LHCN-M2 (cell line): ENCODE measurements at regions not wholly inside any gene's neighbourhood (a gene's known extent, or its start where the extent isn't known, plus 50 kb on each side); places are given as distances from the start of the nearest gene placed in this dataset.

Experiments used
- DNase-seq: peaks from one replicate; pipeline ENCODE4 v3.0.0-alpha.2; 2012; ENCODE audit warnings: low read depth

DNA sequence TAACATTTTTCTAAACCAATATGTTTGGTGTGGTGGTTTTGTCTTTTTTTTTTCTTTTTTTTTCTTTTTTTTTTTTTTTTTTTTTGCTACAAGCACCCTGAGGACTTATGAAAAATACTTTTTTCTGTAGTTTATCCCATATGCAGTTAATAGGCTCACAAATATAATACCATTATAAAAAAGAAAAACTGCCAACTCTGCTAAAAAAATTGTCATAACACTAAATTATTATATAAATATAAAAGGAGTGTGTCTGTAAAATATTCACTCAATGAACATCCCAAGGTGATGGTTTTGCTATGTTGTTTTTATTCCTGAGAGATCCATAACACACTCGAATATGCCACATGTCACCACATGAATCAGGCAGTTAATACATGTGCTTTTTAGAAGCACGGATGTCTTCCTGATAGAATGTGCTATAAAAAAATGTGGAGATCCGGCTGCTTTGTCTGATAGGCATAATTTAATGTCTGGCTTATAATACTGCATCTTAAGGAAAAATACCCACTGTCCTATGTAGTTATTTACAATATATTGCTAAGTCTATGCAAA, 110.7 kb upstream of the ZNF507 start:
- DNase-seq: no peak

DNA sequence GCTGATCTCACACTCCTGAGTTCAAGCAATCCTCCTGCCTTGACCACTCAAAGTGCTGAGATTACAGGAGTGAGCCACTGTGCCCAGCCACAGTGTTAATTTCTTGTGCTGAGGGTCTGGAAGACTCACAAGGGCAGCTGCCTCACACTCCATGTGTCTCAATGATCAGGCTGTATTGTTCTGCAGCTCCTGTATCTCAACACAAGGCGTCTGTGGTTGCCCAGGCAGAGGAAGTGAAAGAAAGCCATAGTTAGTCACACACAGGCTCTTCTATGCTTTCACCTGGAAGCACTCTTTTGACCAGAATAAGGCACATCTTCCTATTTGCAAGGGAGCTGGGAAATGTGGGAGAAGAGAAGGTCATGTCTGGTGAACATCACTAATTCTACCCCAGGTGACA, 107.3 kb upstream of the ZNF507 start:
- no peak for DNase-seq

DNA sequence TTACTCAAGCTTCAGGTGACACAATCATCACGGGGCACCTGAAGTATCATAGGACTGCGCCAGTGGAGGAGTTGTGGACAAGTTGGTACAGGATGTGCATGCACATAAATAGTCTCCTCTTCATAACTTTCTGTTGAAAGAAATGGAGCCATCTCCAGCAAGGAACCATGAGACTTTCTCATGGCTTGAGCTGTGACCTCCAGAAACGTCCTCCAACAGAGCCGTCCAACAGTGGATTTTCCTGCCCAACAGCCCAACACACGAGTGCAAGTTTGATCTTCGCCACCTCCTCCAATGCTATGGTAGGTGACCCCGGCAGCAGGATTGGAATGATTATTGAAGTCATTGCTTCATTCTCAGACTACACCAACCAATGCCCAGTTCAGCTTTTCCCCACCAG, 105.1 kb upstream of the ZNF507 start:
- no peak for DNase-seq

DNA sequence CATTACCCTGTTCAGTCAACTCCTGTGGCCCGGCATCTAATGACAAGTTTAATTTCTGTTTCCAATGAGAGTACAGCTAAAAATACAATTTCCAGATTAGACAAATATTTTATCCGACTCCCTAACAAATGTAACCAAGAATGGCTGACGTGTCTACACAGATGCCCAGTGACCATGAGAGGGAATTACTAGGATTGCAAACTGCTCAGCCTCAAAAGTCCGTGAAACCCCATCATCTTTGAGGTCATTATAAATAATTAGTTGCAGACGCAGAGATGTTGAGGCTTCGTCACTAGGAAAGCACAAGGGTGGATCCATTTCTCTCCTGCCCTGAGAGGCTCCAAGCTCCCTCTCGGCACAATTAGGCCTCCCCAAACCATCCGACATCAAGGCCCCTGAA, 104.1 kb upstream of the ZNF507 start:
- no peak for DNase-seq

DNA sequence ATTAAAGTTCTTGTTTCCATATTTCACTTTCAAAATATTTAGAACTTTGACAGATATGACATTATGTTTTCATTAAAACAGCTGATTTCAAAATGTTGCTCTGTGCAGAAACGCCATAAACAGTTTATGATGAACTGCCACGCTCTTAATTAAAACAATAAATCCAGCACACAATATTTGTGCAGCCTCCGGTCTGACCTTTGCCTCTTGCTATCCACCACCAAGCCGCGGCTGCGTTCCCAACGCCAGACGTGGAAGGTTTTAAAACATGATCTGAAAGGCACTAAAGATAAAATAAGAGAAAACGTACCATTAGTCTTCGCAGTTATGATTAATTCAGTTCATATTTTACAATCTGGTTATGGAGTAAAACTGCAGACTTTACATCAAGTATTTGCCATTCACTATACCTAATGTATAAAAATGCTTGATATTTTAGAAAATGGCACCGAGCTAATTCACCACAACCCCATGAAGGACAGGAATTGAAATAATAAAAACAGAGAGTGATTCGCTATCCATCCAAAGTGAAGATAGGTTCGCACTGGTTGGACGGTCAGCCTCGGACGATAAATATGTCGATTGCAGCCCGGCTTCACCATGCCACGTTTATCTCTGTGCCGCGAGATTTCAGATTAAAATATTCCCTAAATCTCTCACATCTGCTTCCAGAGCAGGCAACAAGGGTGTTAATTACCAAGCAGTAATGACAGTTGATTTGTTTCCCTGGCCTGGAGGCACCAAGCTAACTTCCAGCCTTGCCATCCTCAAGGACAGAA, 103.3 kb upstream of the ZNF507 start:
- DNase-seq: no peak

DNA sequence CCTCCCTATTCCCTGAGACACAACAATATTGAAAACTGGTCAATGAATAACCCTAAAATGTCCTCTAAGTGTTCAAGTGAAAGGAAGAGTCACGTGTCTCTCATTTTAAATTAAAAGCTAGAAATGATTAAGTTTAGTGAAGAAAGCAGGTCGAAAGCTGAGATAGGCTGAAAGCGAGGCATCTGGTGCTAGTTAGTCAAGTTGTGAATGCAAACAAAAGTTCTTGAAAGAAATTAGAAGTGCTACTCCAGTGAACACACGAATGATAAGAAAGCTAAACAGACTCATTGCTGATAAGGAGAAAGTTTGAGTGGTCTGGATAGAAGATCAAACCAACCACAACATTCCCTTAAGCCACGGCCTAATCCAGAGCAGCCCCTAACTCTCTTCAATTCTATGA, 99.4 kb upstream of the ZNF507 start:
- no peak for DNase-seq

DNA sequence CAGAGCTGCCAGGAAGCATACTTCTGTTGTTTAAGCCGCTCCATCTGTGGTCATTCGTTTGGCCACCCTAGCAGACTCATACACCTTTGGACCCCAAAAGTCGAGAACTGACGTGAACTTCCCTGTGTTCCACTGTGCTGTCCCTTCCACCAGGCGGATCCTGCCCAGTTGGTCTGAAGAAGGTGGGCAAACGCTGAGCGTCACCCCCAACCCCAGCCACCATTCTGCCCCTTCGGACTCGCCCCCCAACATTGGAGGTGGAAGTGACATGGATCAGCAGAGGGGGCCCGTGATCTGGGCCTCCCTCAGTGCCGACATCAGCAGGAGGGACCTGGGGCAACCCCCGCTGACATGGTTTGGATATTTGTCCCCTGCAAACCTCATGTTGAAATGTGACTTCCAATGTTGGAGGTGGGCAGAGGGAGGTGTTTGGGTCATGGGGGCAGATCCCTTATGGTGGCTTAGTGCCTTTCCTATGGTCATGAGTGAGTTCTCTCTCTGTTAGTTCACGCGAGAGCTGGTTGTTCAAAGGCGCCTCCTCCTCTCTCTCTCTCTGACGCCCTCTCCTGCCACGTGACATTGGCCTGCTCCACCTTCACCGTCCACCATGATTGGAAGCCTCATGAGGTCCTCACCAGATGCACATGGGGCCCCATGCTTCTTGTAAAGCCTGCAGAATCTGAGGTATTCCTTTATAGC, 93.6 kb upstream of the ZNF507 start:
- DNase-seq: no peak

DNA sequence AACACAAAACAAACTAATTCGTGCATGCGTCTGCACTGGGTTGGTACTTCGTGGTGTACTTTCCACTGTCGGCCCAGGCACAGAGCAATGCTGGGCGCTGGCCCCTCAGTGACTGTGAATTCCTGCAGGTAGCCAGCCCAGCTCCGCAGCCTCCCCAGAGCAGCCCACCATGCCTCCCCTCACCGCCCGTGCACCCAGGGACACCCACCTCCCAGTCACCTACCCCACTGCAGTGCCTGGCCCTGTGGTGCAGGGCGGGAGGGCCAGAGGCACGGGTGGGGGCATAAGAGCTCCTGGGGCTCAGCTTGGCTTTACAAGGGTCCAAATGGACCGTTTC, 93.1 kb upstream of the ZNF507 start:
- no peak for DNase-seq

DNA sequence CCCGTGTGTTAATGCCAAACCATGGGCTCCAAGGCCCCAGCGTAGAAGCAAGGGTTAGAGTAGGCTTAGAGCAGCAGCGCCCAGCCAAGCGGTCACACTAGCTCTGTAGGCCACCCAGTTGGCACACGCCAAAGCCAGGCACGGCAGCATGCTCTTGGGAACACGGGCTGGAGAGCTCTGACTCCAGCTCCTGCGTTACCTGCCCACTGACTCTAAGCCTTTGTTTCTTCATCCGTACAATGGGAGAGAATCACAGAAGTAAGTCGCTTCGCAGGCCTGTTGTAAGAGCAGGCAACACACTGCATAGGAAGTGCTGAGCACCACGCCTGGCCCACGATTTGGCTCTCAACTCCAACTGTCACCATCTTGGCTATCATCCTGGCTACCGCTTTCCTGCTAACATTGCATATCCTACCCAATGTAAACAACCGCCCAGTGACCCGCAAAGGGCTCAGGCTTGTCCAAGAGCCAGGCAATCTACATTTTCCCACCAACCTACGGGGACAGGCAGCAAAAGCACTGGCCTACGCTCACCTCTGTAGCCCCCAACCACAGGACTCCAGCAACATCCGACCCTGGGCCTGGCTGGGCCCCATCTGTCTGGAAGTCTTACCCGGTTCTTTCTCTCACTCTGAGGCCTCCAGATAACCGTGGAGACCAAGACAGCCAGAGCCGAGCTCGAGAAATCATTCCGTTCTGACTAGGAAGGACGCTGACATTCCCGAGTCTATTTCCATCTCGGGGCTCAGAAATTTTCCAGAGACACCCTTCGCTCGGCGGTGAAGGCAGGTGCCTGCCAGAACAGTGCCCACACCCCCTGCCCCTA, 91.5 kb upstream of the ZNF507 start:
- no peak for DNase-seq

DNA sequence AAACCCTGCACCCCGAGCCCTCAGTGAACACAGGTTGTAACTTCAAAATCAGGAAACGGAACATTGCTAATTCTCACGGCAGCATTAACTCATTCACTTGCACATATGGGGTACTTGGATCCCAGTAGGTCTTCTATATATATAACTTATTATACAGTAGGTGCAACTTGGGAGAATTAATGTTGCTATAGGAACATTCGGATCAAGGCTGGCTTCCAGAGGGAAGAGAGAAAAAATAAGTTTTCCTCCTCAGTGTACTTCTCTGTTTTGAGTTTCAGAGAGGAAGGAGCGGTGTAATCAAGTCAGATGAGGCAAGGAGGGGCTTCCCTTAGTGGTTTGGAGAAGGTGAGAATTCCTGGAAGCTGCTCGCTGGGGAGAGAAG, 90.9 kb upstream of the ZNF507 start:
- no peak for DNase-seq

DNA sequence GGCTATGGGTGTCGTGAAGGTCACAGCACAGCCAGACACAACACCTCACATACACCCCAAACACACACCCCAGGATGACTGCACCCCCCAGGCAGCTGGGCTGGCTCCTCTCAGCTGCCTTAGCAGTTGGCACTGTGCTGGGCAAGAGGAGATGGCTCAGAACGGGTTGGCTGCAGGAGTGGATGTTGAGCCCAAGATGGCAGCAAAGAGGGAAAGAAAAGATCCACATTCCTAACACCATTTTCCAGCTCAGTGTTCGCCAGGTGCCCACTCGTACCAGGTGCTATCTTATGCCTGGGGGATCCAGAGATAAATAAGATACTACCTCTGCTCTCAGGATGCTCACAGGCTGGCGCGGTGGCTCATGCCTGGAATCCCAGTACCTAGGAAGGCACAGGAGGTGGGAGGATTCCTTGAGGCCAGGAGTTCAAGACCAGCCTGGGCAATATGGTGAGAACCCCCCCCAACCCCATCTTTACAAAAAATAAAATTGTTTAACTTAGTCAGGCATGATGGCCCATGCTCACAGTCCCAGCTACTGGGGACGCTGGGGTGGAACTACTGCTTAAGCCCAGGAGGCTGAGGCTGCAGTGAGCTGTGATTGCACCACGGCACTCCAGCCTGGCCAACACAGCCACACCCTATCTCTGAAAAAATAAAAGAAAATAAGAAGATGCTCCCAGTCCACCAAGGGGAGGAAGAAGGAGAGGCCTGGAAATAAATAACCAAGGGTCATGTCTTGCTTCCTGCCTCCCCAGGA, 89.7 kb upstream of the ZNF507 start:
- DNase-seq: no peak

DNA sequence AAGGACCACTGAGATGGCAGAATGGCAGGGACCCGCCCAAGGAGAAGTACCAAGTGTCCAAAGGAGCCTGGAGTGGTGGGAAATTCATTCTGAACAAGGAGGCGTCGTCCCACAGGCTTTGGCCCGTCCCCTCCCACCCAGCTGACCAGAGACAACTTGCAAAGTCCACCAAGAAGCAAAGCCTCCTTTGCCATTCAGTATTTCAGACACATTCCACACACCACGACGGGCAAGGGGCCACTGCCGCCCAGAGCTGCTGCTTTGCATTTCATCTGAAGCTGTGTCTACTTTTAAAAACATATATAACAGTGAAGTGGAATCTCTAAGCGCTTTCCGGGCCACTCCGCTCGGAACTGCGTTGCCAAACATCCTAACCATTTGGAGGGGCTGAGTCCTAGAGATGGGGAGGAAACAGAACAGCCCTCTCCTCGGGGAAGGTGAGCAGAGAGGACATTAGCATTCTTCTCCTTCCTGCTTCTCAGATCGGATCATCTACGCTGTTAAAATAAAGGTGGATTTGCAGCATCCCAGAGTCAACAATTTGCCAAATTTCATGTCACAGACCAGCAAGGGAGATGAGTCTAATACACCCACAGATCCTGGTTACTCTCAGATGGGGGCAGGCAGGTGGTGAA, 89.0 kb upstream of the ZNF507 start:
- DNase-seq: no peak

DNA sequence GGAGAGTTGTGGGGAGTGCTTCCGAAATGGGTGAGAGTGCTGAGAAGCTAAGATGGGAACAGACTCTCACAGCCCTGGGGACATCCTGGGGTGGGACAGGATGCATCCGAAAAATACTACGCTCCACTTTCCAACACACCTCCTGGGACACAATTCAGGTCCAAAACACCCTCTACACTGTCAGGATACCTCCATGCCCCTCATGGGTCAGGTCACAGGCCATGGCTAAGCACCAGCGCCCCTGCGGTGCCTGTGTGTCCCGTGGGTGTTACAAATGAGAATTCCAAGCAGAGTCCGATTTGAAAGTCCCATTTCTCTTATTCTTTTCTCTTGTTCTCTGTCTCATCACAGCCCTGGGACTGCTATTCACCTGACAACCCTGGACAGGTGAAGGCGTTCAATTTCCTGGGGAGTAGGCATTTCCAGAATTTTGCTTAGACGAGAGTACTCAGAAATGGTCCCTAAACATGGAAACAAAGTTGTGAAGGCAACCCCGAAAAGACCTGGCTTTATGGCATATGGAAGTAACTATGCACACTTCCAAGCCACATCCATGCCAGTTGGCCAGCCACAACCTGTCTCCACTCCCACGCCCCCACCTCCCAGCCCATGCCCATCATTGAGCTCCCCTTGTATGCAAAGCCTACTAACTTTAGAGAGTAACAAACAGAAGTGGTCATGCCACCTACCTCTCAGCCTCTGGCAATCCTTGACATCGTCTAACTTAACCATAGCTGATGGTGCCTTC, 87.9 kb upstream of the ZNF507 start:
- no peak for DNase-seq

DNA sequence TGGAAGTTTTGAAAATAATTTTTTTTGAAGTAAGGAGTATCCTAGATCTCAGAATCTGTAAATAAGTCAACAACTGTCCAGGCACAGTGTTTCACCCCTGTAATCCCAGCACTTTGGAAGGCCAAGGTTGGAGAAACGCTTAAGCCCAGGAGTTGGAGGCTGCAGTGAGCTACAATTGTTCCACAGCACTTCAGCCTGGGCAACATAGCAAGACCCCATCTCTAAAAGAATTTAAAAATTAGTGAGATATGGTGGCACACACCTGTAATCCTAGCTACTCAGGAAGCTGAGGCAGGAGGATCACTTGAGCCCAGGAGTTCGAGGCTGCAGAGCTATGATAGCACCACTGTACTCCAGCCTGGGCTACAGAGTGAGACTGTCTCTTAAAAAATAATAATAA, 87.2 kb upstream of the ZNF507 start:
- DNase-seq: no peak

DNA sequence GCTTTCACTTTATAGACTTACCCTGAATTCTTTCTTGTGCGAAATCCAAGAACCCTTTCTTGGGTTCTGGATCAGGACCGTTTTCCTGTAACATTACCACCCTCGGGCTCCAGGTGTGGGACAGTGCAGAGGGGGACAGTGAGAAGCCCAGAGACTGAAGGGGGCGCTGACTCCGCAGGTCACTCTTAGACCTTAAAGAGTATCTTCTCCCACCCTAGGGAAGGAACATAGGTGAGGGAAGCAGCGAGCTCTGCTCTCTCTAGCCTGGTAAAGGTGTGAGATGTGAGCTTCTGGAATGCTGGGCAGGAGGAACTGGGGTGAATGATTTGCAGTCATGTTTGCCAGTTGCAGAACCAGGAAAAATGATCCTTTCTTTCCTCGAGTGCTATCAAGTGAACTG, 80.8 kb upstream of the ZNF507 start:
- no peak for DNase-seq

DNA sequence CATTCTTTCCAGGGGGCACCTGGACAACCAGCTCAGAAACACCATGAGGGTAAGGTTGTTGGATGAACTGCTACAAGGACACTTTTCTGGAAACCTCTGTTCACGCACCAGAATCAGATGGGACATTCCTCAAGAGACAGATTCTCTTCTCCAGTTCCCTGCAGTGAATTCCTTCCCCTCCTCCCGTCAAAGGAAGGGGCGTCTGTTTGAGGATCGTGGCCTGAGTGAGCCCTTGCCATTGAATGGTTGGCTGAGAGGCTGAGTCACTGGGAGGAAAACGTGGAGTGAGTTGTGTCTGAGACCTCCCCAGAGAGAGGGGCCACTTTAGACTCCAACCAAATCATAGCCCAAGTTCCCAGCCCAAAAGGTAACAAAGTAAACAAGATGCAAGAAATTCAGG, 79.4 kb upstream of the ZNF507 start:
- no peak for DNase-seq

DNA sequence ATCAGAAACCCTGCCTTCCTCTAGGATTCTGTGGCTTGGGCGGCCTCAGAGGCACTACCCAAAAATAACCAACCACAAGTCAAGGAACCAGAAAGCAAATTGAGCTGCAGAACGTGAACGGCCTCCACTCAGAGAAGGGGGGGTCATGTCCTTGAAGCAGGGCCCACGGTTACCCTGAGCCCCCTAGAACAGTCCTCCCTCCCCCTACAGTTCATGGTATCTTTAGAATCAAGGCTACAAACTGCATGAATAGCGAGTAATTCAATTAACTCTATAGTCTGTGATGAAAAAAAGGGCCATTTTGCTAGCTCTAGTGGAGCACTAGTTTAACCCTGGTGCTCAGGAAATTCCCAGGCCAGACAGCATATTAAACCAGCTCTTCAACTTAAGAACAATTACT, 79.0 kb upstream of the ZNF507 start:
- DNase-seq: no peak

DNA sequence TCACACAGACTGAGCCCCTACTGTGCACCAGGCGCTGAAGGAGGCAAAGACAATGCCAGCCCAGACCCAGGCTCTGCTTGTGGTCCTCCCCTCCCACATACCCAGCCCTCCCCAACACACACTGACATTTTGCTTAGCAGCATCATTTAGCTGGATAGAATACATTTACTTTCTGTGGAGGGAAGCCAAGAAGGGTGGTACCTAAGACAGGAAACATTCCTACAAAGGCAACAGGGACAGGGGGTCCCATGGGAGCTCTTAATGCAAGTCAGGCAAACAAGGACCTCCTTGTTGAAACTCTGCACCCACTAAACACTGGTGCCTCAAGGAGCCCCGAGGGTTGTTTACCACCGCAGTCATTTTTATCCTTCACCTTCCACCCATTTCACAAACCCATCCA, 77.0 kb upstream of the ZNF507 start:
- DNase-seq: no peak

DNA sequence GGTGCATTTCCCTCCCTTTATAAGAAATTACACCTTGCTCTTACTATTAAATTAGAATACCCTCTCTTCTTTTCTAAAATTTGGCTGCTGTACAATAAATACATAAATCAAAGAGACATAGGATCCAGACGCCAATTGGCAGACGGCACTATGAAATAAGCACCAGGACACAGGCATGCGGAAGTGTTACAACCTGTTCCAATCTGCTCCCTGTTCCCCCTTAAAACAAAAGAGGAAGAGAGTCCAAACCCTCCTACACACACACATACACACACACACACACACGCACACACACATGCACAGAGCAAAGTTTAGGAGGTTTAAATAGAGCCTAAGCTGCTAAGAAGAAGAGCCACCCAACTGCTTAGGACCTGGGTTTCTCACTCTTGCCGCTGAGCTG, 75.6 kb upstream of the ZNF507 start:
- no peak for DNase-seq

DNA sequence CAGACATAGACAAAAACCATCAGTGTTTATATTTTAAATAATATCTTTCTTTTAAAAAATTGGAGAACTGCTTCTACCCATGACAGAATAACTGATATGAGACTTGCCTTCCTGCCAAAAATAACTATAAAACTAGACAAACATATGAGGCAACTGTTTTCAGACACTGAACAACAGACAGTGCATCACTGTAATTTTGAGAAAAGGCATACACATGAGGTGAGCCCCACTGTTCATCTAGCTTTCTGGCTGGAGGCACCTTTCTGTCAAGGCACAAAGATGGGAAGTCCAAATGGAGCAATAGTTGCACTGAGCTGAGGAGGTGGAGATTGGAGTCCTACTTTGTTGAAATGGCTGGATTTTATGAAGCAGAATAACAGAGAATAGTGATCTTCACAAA, 71.9 kb upstream of the ZNF507 start:
- DNase-seq: no peak

DNA sequence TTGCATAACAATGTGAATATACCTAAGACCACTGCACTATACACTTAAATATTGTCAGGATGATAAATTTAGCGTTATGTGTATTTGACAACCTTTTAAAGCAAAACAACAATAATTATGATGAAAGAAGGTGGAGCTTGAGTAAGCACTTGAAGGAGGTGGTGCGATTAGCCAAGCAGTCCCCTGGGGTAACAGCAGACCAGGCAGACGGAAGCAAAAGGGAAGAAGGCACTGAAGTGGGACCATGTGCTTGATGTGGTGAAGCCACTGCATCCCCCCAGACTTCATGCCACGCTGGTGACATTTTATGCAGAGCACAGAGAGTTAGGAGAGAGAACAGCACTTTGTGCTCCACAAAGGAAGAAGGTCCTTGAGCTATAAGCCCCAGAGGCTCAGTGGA, 58.3 kb upstream of the ZNF507 start:
- DNase-seq: no peak
